HG03066 (cell line): ENCODE measurements at regions not wholly inside any gene's neighbourhood (a gene's known extent, or its start where the extent isn't known, plus 50 kb on each side); places are given as distances from the start of the nearest gene placed in this dataset.
"Not testable (repeated sequence)": the region's sequence is repeated elsewhere in the genome, so short reads cannot be mapped to it uniquely, and the experiment has no call there.

Experiments
- ATAC-seq: cut with Tn5 transposase; IDR thresholded peaks from one replicate; pipeline ENCODE4 v1.9.1; 2021; ENCODE audit warnings: low read depth; ENCODE audit not compliant: unreplicated experiment

DNA sequence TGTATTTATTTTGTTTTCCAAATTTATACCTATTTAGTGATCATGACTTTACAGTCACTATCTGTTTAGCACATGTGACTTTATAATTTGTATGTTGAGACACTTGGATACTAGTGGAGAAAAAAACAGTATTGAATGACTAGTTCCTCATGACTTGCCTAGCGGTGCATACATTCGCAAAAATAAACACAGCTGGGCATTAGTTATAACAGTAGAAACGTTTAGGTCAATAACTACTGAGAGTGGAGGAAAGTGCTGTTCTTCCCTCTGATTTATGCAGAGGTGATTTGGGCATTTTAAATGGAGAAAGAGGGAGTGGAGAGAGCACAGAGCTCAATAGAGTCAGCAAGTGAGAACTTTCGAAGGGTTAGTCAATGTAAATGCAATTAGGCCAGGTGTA lies 1679.0 kb upstream of the B3GALT2 start:
- ATAC-seq, result no peak

DNA sequence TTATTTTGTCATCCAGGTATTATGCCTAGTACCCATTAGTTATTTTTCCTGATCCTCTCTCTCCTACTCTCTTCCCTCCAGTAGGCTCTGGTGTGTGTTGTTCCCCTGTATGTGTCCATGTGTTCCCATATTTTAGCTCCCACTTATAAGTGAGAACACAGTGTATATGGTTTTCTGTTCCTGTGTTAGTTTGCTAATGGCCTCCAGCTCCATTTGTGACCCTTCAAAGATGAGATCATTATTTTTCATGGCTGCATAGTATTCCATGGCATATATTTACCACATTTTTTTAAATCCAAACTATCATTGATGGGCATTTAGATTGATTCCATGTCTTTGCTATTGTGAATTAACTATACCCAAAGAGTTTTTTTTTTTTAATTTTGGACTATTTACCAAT lies 1675.7 kb upstream of the B3GALT2 start:
- ATAC-seq, result no peak

DNA sequence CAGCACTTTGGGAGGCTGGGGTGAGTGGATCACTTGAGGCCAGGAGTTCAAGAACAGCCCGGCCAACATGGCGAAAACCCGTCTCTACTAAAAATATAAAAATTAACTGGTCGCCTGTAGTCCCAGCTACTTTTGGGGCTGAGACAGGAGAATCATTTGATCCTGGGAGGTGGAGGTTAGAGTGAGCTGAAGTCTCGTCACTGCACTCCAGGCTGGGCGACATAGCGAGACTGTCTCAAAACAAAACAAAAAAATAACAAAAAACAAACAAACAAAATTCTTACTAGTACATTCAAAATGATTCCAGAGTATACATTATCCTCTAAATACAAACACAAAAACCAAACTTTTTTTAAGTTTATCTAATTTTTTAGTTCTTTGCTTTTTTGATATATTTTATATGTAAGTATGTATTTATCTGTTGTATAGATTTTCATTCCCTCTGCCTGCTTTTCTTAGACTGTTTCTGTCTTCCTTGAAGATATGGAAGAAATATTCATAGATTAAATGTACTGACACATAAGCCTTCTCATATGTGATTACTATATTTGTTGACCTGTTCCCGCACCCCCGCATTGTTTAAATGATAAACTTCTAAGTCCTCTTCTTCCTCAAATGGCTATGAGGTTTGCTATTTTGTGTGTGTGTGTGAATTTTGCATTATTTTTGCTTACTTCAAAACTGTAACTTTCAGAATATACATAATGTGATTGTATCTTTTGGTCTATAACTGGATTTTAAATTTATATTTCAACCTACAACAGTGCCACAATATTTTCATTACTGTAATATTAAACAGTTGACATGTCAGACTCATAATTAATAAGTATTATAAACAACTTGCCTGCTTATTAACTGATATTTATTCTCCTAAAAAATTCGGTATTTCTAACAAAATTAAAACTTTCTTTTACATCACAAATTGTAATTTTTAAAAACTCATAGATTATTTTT lies 1674.1 kb upstream of the B3GALT2 start:
- ATAC-seq, result no peak

DNA sequence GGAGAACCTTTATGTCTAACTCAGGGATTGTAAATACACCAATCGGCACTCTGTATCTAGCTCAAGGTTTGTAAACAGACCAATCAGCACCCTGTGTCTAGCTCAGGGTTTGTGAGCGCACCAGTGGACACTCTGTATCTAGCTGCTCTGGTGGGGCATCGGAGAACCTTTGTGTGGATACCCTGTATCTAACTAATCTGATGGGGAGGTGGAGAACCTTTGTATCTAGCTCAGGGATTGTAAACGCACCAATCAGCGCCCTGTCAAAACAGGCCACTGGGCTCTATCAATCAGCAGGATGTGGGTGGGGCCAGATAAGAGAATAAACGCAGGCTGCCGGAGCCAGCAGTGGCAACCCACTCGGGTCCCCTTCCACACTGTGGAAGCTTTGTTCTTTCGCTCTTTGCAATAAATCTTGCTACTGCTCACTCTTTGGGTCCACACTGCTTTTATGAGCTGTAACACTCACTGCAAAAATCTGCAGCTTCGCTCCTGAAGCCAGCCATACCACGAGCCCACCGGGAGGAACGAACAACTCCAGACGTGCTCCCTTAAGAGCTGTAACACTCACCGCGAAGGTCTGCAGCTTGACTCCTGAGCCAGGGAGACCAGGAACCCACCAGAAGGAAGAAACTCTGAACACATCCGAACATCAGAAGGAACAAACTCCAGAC lies 1673.2 kb upstream of the B3GALT2 start:
- ATAC-seq, result not testable (repeated sequence)

DNA sequence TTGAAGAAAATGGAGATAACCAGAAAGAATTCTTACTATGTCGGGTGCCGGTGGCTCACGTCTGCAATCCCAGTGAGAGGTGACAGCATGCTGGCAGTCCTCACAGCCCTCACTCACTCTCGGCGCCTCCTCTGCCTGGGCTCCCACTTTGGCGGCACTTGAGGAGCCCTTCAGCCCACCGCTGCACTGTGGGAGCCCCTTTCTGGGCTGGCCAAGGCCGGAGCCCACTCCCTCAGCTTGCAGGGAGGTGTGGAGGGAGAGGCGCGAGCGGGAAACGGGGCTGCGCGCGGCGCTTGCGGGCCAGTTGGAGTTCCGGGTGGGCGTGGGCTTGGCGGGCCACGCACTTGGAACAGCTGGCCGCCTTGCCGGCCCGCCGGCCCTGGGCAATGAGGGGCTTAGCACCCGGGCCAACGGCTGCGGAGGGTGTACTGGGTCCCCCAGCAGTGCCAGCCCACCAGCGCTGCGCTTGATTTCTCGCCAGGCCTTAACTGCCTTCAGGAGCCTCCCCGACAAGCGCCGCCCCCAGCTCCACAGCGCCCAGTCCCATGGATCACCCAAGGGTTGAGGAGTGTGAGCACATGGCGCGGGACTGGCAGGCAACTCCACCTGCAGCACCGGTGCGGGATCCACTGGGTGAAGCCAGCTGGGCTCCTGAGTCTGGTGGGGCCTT lies 1672.5 kb upstream of the B3GALT2 start:
- not testable (repeated sequence) for ATAC-seq

DNA sequence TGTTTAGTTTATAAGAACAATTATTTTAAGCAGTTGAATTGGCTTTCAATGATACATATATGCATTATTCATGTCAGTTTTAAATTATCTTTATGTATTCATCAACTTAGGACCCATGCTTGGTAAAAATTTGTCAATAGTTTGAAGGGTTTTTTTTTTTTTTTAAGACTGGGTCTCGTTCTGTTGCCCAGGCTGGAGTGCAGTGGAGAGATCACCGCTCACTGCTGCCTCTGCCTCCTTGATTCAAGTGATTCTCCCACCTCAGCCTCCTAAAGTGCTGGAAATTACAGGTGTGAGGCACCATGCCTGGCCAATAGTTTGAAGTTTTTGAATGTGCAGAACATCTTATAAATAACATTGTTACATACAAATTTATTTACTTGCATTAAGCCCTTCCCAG lies 1671.0 kb upstream of the B3GALT2 start:
- ATAC-seq, result no peak

DNA sequence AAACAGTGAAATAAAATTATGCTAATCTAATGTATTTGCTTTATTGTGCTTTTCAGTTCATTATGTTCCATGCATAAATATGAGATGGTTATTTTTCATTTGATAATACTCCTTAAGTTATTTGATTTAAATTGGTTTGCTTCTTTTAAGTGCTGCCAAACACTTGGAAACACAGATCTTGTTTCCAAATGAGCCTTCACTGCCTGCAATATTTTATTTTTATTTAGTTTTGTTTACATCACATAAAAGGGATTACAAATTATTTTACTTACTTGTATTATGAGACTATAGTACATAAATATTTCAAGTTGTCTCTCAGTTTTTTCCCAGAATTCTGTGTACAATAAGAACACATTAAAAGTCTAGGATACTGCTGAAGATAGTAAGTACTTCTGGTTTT lies 1662.4 kb upstream of the B3GALT2 start:
- ATAC-seq, result no peak

DNA sequence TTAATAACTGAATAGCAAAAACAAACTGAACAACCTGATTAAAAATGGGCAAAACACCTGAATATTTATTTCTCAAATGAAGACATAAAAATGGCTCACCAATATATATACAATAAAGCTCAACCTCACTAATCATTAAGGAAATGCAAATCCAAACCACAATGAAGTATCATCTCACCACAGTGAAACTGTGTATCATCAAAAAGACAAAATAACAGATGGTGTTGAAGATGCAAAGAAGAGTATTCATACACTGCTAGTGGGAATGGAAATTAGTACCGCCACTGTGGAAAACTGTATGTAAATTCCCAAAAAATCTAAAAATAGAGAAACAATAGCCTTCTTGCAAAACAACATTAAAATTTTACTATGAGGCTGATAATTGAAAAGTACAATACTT lies 1660.1 kb upstream of the B3GALT2 start:
- ATAC-seq, result peak; percentile 61

DNA sequence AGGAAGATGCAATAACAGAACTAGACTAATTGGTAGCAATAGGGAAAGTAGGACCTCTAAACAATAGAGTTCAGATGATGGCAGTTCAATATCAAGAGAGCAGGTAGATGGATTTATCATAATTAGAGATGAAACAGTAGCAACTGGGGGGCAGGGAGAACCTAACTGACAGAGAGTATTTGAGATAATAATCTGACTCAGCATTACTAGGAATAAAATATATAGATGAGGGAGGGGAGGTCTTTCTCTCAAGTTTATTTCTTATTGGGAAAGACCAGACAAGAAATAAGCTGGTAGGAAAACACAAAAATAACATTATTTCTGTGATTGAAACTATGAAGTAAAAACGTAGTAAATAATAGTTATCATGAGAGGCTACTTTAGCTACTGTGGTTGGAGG lies 1656.7 kb upstream of the B3GALT2 start:
- no peak for ATAC-seq

DNA sequence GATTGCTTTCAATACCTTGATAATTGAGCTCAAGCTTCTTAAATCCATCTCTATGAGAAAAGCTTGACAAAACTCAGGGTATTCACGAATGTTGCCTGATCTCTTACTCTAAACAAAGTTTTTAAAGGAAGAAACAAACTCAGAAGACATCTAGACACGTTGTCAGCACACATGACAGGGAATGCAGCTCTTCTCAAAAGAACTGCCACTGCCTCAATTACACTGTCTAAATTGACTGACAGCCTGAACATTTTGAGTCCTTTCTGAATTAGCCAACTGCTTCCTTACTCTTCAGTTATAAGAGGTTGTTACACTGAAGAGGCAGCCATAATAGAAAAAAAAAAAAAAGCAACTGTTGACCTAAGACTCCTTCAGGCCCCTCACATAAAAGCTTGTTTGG lies 1646.7 kb upstream of the B3GALT2 start:
- ATAC-seq, result no peak

DNA sequence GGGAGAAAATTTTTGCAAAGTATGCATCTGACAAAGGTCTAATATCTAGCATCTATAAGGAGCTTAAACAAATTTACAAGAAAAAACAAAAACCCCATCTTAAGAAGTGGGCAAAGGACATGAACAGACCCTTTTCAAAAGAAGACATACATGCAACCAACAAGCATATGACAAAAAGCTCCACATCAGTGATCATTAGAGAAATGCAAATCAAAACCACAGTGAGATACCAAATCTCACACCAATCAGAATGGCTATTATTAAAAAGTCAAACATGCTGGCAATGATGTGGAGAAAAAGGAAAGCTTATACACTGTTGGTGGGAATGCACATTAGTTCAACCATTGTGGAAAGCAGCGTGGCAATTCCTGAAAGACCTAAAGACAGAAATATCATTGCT lies 1645.2 kb upstream of the B3GALT2 start:
- ATAC-seq, result not testable (repeated sequence)

DNA sequence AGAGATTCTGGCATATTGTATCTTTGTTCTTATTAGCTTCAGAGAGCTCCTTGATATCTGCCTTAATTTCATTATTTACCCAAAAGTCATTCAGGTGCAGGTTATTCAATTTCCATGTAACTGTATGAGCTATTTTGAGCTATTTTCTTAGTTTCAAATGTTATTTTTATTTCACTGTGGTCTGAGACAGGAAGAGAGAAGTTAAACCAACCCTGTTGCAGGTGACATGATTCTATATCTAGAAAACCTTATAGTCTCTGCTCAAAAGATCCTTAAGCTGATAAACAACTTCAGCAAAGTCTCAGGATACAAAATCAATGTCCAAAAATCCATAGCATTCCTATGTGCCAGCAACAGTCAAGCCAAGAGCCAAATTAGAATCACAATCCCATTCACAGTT lies 1644.0 kb upstream of the B3GALT2 start:
- peak; percentile 94 for ATAC-seq

DNA sequence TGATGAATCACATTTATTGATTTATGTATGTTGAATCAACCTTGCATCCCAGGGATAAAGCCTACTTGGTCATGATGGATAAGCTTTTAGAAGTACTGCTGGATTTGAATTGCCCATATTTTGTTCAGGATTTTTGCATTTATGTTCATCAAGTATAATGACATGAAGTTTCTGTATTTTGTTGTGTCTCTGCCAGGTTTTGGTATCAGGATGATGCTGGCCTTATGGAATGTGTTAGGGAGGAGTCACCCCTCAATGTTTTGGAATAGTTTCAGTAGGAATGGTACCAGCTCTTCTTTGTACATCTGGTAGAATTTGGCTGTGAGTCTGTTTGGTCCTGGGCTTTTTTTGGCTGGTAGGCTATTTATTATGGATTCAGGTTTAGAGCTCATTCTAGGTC lies 1643.1 kb upstream of the B3GALT2 start:
- no peak for ATAC-seq

DNA sequence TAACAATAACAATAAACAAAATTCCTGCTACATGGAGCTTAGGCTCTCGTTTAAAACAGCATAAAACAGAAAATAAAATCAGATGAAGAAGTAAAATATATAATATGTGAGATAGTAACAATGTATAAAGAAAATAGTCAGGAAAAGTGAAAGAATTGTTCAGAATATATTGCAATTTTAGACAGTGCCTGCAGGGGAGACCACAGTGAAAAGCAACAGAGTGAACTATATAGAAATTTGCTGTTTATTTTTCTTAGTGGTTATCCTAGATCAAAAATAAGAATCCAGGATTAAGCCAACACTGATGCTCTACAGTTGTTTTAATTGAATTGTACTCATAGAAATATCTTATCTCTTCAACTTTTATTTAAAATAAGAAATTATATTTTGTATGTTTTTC lies 1639.0 kb upstream of the B3GALT2 start:
- no peak for ATAC-seq

DNA sequence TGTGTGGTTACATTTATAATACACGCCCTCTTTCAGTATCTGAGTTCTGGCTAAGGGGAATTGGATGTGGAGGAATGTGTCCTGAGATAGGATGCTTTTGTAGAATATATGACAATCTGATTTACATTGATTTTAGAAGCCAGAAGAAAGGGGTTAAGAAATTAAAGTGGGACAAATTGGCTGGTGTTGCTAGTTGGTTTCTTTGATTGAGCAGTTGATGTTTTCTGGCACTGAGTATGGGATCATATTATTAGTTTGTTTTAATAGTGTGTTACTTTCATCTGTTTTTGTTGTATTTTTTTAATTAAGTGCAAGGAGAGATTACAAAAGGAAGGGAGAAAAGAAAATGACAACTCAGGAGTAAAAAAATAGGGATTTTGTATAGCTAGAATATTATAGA lies 1634.7 kb upstream of the B3GALT2 start:
- ATAC-seq, result no peak

DNA sequence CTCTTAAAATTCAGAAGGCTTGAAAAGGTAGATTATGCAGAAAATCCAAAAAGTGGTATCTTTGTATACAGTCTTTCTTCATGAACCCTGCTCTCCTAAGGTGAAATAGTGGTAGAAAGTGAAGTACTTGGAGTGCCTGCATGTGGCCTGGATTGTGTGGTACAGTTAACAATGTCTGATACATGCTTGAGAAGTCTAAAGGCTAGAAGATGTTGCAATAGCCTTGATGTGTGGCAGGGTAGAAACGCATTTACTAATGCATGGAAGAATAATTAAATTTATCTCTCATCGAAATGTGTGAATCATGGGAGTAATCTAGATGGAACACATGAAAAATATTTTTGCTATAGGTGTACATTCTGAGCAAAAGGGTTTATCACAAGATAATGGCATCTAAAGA lies 1632.3 kb upstream of the B3GALT2 start:
- ATAC-seq, result no peak

DNA sequence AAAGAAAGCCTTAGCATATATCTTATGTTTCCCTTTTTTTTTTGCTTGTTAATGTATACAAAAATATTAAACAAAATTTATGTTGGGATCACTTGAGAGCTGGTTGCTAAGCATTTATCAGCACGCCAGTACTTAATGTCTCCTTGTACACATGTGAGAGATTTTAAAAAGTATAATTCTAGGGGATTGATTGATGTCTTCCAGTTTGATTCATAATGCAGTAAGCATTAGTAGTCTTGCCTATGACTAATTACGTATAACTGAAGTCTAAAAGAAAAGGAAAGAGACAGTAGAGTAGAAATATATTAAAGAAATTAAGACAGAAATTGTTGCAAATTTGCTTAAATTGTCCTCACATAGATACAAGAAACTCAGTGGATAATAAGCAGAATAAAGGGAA lies 1630.4 kb upstream of the B3GALT2 start:
- no peak for ATAC-seq

DNA sequence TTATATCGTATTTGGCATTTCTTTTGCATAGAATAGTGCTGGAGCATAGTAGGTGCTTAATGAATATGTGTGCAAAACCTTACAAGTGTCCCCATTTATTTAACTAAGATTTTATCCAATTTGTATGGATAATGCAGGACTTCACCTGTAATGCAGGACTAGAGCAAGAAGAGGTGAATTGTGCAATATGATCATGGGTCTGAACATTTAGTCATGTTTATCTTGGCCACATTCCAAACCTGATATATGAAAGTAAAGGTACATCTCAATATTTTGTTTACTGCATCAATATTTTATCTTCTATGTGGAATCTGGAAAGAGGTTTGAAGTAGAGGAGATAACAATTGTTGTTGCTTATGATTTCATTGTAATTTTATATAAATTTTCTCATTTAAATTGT lies 1626.7 kb upstream of the B3GALT2 start:
- no peak for ATAC-seq

DNA sequence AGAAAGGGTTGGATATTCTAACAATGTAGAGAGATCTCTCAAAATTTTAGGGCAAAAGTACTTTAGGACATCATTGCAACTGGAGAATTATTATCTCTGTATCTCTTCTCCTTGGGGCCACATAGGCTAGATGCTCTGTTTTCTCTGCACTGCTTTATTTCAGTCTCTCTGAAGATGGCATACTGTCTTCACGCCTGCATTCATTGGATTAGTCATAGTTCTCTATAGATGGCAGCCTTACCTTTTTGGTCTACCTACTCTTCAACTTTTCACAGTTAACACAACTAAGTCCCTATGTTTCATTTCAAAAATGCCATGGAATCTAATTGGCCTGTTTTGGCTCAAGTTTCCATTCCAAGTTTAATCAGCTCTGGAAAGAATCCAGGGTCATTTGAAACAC lies 1623.3 kb upstream of the B3GALT2 start:
- ATAC-seq, result peak; percentile 46

DNA sequence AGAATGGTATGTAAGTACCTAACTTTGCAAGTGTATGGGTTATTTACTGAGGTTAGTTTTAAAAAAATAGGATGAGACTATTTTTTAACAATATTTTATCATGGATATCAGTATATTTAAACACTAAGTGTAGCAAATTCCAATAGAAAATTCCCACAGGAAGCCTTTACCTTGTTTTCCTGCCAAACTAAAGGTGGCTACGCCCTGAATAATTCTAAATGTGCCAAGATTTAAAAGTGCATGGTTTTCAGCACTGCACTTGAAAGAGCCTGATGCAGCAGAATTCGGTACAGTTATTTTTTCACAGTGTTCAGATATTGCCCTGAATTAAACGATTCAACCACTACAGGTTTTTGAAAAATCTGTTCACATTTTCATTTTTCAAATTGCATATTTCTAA lies 1622.8 kb upstream of the B3GALT2 start:
- no peak for ATAC-seq

DNA sequence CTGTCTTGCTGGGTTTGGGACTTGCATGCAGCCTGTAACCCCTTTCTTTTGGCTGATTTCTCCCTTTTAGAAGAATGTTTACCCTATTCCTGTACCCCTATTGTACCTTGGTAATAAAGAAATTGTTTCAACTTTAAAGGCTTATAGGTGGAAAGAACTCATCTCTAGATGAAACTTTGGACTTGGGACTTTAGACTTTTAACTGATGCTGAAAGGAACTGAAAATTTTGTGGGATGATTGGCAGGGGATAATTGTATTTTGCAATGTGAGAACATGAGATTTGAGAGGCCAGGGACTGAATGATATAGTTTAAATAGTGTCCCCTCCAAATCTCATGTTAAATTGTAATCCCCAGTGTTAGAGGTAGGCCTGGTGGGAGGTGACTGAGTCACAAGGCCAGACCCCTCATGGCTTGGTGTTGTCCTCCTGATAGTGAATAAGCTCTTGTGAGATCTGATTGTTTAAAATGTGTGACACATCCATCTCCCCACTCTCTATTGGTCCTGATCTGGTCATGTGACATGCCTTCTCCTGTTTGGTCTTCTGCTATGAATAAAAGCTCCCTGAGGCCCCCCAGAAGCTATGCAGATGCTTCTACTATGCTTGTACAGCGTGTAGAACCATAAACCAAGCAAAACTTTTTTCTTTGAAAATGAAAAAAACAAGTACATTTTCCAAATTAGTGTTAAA lies 1621.3 kb upstream of the B3GALT2 start:
- no peak for ATAC-seq
